HCT116 (cell line): ENCODE measurements at regions not wholly inside any gene's neighbourhood (a gene's known extent, or its start where the extent isn't known, plus 50 kb on each side); places are given as distances from the start of the nearest gene placed in this dataset.

ENCODE experiments used
- CEBPB ChIP-seq: IDR thresholded peaks from 2 replicates; pipeline ENCODE4 v1.6.1; 2012; ENCODE audit warnings: low read depth
- EGR1 ChIP-seq: IDR thresholded peaks from 2 replicates; pipeline ENCODE4 v1.6.1; 2012; ENCODE audit warnings: low read depth
- ELF1 ChIP-seq: IDR thresholded peaks from 2 replicates; pipeline ENCODE4 v1.6.1; 2012; ENCODE audit warnings: low read depth, borderline replicate concordance
- EZH2 ChIP-seq: fragments of 200-600 bp; sonication (generic); IDR thresholded peaks from 2 replicates; pipeline ENCODE4 v1.6.1; 2017; ENCODE audit warnings: antibody characterized with exemption, mixed run types
- EZH2phosphoT487 ChIP-seq: fragments of 200-600 bp; IDR thresholded peaks from 2 replicates; pipeline ENCODE4 v1.6.1; 2018; ENCODE audit warnings: antibody characterized with exemption, borderline replicate concordance
- POLR2A ChIP-seq: IDR thresholded peaks from 2 replicates; pipeline ENCODE4 v1.7.0; 2011; ENCODE audit warnings: borderline replicate concordance; ENCODE audit not compliant: insufficient read depth, insufficient read length; ENCODE audit errors: extremely low read depth
- POLR2AphosphoS5 ChIP-seq: IDR thresholded peaks from 2 replicates; pipeline ENCODE4 v1.6.1; 2011; ENCODE audit warnings: mild to moderate bottlenecking, low read depth, low read length, moderate library complexity
- SIN3A ChIP-seq: IDR thresholded peaks from 2 replicates; pipeline ENCODE4 v1.6.1; 2012; ENCODE audit warnings: low read depth
- ZFX ChIP-seq: fragments of 450-650 bp; IDR thresholded peaks from 2 replicates; pipeline ENCODE4 v1.6.1; 2017
- ZNF274 ChIP-seq: fragments of 200-500 bp; sonication (Bioruptor generic); IDR thresholded peaks from 2 replicates; pipeline ENCODE4 v1.6.1; 2014; ENCODE audit warnings: mild to moderate bottlenecking, low read depth, low read length, inconsistent platforms
- TF ChIP-seq, protein P1 (sequence below), 3 experiments: fragments of 200-600 bp in 1 of 3; sonication (generic) in 1 of 3; IDR thresholded peaks in 2 of 3; conservative IDR thresholded peaks in 1 of 3; 2 replicates each; pipeline ENCODE4 v1.5.1; 2012 to 2017; ENCODE audit warnings: low read depth in 2 of 3, low read length in 2 of 3, antibody characterized with exemption in 1 of 3, borderline replicate concordance in 1 of 3, control low read depth in 1 of 3, mild to moderate bottlenecking in 1 of 3, mixed read lengths in 1 of 3, mixed run types in 1 of 3, moderate library complexity in 1 of 3; ENCODE audit not compliant: insufficient read depth in 1 of 3
- TF ChIP-seq, protein P2 (sequence below): IDR thresholded peaks from 2 replicates; pipeline ENCODE4 v1.6.1; 2012
- TF ChIP-seq, protein P3 (sequence below): IDR thresholded peaks from 2 replicates; pipeline ENCODE4 v1.6.1; 2012; ENCODE audit warnings: low read depth
- TF ChIP-seq, protein P4 (sequence below): IDR thresholded peaks from 2 replicates; pipeline ENCODE4 v1.6.1; 2011; ENCODE audit warnings: mild to moderate bottlenecking, low read length, moderate library complexity; ENCODE audit not compliant: insufficient replicate concordance; ENCODE audit errors: extremely low read depth

DNA sequence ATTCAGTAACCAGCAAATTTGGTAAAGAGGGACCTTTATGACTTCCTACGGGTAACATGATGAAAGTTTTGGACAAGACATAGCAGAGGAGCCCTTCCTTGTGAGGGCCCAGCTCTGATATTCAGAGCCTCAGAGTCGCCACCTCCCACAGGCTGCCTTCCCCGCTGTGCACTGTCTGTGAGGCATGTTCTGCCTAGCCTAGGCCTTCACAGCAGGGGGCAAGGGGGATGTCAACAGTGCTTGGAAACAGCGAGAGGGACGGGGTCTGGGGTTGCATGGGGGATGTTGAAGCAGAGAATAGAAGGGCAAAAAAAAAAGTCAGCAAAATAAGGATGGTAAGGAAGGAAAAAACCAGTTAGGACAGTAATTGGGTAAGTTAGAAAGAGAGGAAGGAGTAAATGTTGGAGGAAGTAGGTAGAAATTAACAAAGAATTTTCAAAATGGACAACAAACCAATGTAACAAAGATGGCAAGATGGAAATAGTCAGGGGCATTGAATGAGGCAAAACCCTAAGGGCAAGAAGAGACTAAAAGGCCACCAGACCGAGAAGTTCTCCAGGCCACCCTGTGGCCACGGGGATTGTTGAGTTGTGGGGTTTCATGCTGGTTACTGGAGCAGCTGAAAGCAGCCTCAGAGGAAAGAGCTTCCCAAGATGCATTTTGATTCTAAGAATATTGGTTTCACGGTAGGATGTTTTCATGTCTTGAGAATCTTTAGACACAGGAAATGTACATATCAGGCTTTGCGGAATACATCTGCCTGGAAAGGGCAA, 139.8 kb downstream of the LY86 start:
- TF ChIP-seq, protein P1, sequence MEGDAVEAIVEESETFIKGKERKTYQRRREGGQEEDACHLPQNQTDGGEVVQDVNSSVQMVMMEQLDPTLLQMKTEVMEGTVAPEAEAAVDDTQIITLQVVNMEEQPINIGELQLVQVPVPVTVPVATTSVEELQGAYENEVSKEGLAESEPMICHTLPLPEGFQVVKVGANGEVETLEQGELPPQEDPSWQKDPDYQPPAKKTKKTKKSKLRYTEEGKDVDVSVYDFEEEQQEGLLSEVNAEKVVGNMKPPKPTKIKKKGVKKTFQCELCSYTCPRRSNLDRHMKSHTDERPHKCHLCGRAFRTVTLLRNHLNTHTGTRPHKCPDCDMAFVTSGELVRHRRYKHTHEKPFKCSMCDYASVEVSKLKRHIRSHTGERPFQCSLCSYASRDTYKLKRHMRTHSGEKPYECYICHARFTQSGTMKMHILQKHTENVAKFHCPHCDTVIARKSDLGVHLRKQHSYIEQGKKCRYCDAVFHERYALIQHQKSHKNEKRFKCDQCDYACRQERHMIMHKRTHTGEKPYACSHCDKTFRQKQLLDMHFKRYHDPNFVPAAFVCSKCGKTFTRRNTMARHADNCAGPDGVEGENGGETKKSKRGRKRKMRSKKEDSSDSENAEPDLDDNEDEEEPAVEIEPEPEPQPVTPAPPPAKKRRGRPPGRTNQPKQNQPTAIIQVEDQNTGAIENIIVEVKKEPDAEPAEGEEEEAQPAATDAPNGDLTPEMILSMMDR (IDR thresholded peaks at IDR 0.05 in 2 of 3, conservative IDR thresholded peaks at IDR 0.05 in 1 of 3; ENCODE audit: borderline replicate concordance in 1 of 3, insufficient read depth in 1 of 3, low read depth in 2 of 3, low read length in 2 of 3): no peak
- TF ChIP-seq, protein P2, sequence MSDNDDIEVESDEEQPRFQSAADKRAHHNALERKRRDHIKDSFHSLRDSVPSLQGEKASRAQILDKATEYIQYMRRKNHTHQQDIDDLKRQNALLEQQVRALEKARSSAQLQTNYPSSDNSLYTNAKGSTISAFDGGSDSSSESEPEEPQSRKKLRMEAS: no peak
- TF ChIP-seq CEBPB: no peak
- TF ChIP-seq POLR2A: no peak
- no peak for TF ChIP-seq ELF1
- no peak for TF ChIP-seq EZH2phosphoT487
- TF ChIP-seq, protein P3, sequence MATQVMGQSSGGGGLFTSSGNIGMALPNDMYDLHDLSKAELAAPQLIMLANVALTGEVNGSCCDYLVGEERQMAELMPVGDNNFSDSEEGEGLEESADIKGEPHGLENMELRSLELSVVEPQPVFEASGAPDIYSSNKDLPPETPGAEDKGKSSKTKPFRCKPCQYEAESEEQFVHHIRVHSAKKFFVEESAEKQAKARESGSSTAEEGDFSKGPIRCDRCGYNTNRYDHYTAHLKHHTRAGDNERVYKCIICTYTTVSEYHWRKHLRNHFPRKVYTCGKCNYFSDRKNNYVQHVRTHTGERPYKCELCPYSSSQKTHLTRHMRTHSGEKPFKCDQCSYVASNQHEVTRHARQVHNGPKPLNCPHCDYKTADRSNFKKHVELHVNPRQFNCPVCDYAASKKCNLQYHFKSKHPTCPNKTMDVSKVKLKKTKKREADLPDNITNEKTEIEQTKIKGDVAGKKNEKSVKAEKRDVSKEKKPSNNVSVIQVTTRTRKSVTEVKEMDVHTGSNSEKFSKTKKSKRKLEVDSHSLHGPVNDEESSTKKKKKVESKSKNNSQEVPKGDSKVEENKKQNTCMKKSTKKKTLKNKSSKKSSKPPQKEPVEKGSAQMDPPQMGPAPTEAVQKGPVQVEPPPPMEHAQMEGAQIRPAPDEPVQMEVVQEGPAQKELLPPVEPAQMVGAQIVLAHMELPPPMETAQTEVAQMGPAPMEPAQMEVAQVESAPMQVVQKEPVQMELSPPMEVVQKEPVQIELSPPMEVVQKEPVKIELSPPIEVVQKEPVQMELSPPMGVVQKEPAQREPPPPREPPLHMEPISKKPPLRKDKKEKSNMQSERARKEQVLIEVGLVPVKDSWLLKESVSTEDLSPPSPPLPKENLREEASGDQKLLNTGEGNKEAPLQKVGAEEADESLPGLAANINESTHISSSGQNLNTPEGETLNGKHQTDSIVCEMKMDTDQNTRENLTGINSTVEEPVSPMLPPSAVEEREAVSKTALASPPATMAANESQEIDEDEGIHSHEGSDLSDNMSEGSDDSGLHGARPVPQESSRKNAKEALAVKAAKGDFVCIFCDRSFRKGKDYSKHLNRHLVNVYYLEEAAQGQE: no peak
- TF ChIP-seq, protein P4, sequence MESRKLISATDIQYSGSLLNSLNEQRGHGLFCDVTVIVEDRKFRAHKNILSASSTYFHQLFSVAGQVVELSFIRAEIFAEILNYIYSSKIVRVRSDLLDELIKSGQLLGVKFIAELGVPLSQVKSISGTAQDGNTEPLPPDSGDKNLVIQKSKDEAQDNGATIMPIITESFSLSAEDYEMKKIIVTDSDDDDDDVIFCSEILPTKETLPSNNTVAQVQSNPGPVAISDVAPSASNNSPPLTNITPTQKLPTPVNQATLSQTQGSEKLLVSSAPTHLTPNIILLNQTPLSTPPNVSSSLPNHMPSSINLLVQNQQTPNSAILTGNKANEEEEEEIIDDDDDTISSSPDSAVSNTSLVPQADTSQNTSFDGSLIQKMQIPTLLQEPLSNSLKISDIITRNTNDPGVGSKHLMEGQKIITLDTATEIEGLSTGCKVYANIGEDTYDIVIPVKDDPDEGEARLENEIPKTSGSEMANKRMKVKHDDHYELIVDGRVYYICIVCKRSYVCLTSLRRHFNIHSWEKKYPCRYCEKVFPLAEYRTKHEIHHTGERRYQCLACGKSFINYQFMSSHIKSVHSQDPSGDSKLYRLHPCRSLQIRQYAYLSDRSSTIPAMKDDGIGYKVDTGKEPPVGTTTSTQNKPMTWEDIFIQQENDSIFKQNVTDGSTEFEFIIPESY: no peak
- TF ChIP-seq ZNF274: no peak
- no peak for TF ChIP-seq EGR1
- TF ChIP-seq POLR2AphosphoS5: no peak
- no peak for TF ChIP-seq ZFX
- no peak for TF ChIP-seq SIN3A
- no peak for TF ChIP-seq EZH2
